H1 (cell line): ENCODE measurements at regions not wholly inside any gene's neighbourhood (a gene's known extent, or its start where the extent isn't known, plus 50 kb on each side); places are given as distances from the start of the nearest gene placed in this dataset.

Experiments
- CTCF ChIA-PET: fragments of 300-600 bp; sonication (Branson Sonifier 250); formaldehyde crosslinking; loops from one replicate; lab custom pipeline; 2021; ENCODE audit not compliant: partially characterized antibody; lab: Charles Lee
- POLR2A ChIA-PET: fragments of 300-600 bp; sonication (Branson Sonifier 250); formaldehyde crosslinking; loops from one replicate; lab custom pipeline; 2021; ENCODE audit warnings: inconsistent platforms; ENCODE audit not compliant: partially characterized antibody; lab: Charles Lee
- DNase-seq, 2 experiments: peaks; one replicate each; pipeline versions ENCODE4 v3.0.0 to v3.0.0-alpha.2; 2010 to 2022; ENCODE audit warnings: low spot score in 2 of 2, low read depth in 1 of 2, mixed read lengths in 1 of 2
- FAIRE-seq: peaks from 2 replicates; lab custom pipeline; 2011; peaks lifted over from hg19 to GRCh38; lab: Jason Lieb, UNC
- H2AFZ ChIP-seq: 2 replicates; pipeline ENCODE4 v1.8.1; 2012; ENCODE audit warnings: low read length, inconsistent platforms
- H2AK5ac ChIP-seq: 2 replicates; pipeline ENCODE4 v1.6.1; 2013; ENCODE audit warnings: low read depth, low read length
- H2BK120ac ChIP-seq: replicated peaks from 2 replicates; pipeline ENCODE3; 2013; ENCODE audit warnings: low read depth, low read length, inconsistent platforms
- H2BK12ac ChIP-seq: 2 replicates; pipeline ENCODE4 v1.6.1; 2013; ENCODE audit warnings: low read depth, low read length
- H2BK15ac ChIP-seq: 2 replicates; pipeline ENCODE4 v1.6.1; 2013; ENCODE audit warnings: low read length
- H2BK20ac ChIP-seq: 2 replicates; pipeline ENCODE4 v1.6.1; 2013; ENCODE audit warnings: low read length
- H2BK5ac ChIP-seq: 2 replicates; pipeline ENCODE4 v1.6.1; 2013; ENCODE audit warnings: low read depth, low read length
- H3K14ac ChIP-seq: 2 replicates; pipeline ENCODE4 v1.6.1; 2013; ENCODE audit warnings: inconsistent platforms; ENCODE audit not compliant: insufficient read length
- H3K18ac ChIP-seq: 2 replicates; pipeline ENCODE4 v1.6.1; 2013; ENCODE audit warnings: low read length; ENCODE audit errors: extremely low read depth
- H3K23ac ChIP-seq: 2 replicates; pipeline ENCODE4 v1.6.1; 2013; ENCODE audit warnings: inconsistent platforms; ENCODE audit not compliant: insufficient read length
- H3K23me2 ChIP-seq: 2 replicates; pipeline ENCODE4 v1.6.1; 2013; ENCODE audit warnings: low read depth, low read length
- H3K27ac ChIP-seq: 2 replicates; pipeline ENCODE4 v1.6.1; 2011; ENCODE audit warnings: low read depth, low read length, inconsistent platforms
- H3K27me3 ChIP-seq, 4 experiments: replicated peaks in 1 of 4; 1 replicate in 1 of 4; 2 replicates in 3 of 4; pipeline versions ENCODE4 v1.6.1 to v1.8.1; 2011 to 2013; ENCODE audit warnings: low read length in 3 of 4, mild to moderate bottlenecking in 3 of 4, inconsistent platforms in 2 of 4, mixed read lengths in 2 of 4, moderate library complexity in 1 of 4; ENCODE audit not compliant: control insufficient read depth in 3 of 4, insufficient read depth in 3 of 4; ENCODE audit errors: extremely low read depth in 1 of 4
- H3K36me3 ChIP-seq, 4 experiments: 2 replicates each; pipeline versions ENCODE4 v1.6.1 to v1.8.1; 2011 to 2013; ENCODE audit warnings: mild to moderate bottlenecking in 4 of 4, low read length in 3 of 4, moderate library complexity in 2 of 4, control low read depth in 1 of 4, inconsistent platforms in 1 of 4; ENCODE audit not compliant: insufficient read depth in 4 of 4, control insufficient read depth in 2 of 4
- H3K4ac ChIP-seq: replicated peaks from 2 replicates; pipeline ENCODE3; 2013; ENCODE audit warnings: low read length, low read depth, mixed read lengths, inconsistent platforms; ENCODE audit not compliant: insufficient read length
- H3K4me1 ChIP-seq, 4 experiments: replicated peaks in 1 of 4; 1 replicate in 1 of 4; 2 replicates in 3 of 4; pipeline versions ENCODE4 v1.6.1 to v1.8.1; 2011 to 2013; ENCODE audit warnings: low read length in 3 of 4, inconsistent platforms in 2 of 4, mixed read lengths in 1 of 4; ENCODE audit not compliant: insufficient read depth in 4 of 4, control insufficient read depth in 3 of 4
- H3K4me2 ChIP-seq, 2 experiments: 2 replicates each; pipeline versions ENCODE4 v1.6.1 to v1.8.1; 2011 to 2013; ENCODE audit warnings: low read depth in 2 of 2, low read length in 2 of 2, control low read depth in 1 of 2, inconsistent platforms in 1 of 2, mild to moderate bottlenecking in 1 of 2; ENCODE audit not compliant: insufficient read depth in 1 of 2
- H3K4me3 ChIP-seq, 4 experiments: fragments of 200-600, 300-600 bp in 1 of 4; sonication (generic), shearing (Covaris generic), sonication (Bioruptor Twin) in 1 of 4; 2 replicates each; pipeline versions ENCODE4 v1.5.1 to v1.8.1; 2011 to 2016; ENCODE audit warnings: low read length in 4 of 4, low read depth in 3 of 4, control low read depth in 2 of 4, inconsistent platforms in 2 of 4, mild to moderate bottlenecking in 2 of 4, mixed read lengths in 1 of 4, moderate library complexity in 1 of 4; ENCODE audit not compliant: insufficient read depth in 2 of 4; ENCODE audit errors: extremely low read depth in 1 of 4
- H3K56ac ChIP-seq: replicated peaks from 2 replicates; pipeline ENCODE3; 2013; ENCODE audit warnings: low read depth, mild to moderate bottlenecking, mixed read lengths, low read length, inconsistent platforms; ENCODE audit not compliant: insufficient read length
- H3K79me1 ChIP-seq: 2 replicates; pipeline ENCODE4 v1.6.1; 2013; ENCODE audit warnings: low read depth, low read length, control low read depth
- H3K79me2 ChIP-seq, 2 experiments: 2 replicates each; pipeline versions ENCODE4 v1.6.1 to v1.8.1; 2012 to 2013; ENCODE audit warnings: low read length in 2 of 2, mild to moderate bottlenecking in 2 of 2, inconsistent platforms in 1 of 2; ENCODE audit not compliant: insufficient read depth in 2 of 2, control insufficient read depth in 1 of 2
- H3K9ac ChIP-seq, 4 experiments: replicated peaks in 1 of 4; 1 replicate in 1 of 4; 2 replicates in 3 of 4; pipeline versions ENCODE4 v1.6.1 to v1.8.1; 2011 to 2013; ENCODE audit warnings: low read depth in 3 of 4, low read length in 3 of 4, control low read depth in 2 of 4, mild to moderate bottlenecking in 2 of 4, moderate library complexity in 2 of 4, inconsistent platforms in 1 of 4; ENCODE audit errors: extremely low read depth in 1 of 4
- H3K9me3 ChIP-seq, 2 experiments: 2 replicates each; pipeline versions ENCODE4 v1.6.1 to v1.8.1; 2012 to 2013; ENCODE audit warnings: mild to moderate bottlenecking in 2 of 2, moderate library complexity in 2 of 2, control low read depth in 1 of 2, inconsistent platforms in 1 of 2, low read depth in 1 of 2, low read length in 1 of 2, mixed read lengths in 1 of 2; ENCODE audit not compliant: insufficient read depth in 2 of 2
- H4K20me1 ChIP-seq, 2 experiments: replicated peaks in 1 of 2; 2 replicates each; pipeline versions ENCODE3 to v1.8.1; 2011 to 2013; ENCODE audit warnings: inconsistent platforms in 2 of 2, low read length in 2 of 2, mild to moderate bottlenecking in 1 of 2; ENCODE audit not compliant: insufficient read depth in 2 of 2, control insufficient read depth in 1 of 2
- H4K5ac ChIP-seq: 2 replicates; pipeline ENCODE4 v1.6.1; 2013; ENCODE audit warnings: low read length, low read depth, mixed read lengths, inconsistent platforms; ENCODE audit not compliant: insufficient read length
- H4K8ac ChIP-seq: 2 replicates; pipeline ENCODE4 v1.8.0; 2013; ENCODE audit warnings: mild to moderate bottlenecking, moderate library complexity, low read length, inconsistent platforms; ENCODE audit not compliant: insufficient read depth; ENCODE audit errors: extremely low read depth
- H4K91ac ChIP-seq: replicated peaks from 2 replicates; pipeline ENCODE3; 2013; ENCODE audit warnings: low read length, mixed read lengths, inconsistent platforms; ENCODE audit not compliant: insufficient read length
- CEBPB ChIP-seq: IDR thresholded peaks from 2 replicates; pipeline ENCODE4 v1.6.1; 2012; ENCODE audit warnings: low read depth, low read length
- CHD2 ChIP-seq: IDR thresholded peaks from 2 replicates; pipeline ENCODE4 v1.6.1; 2012; ENCODE audit warnings: low read length, improper control_type of control experiment
- EP300 ChIP-seq, 2 experiments: IDR thresholded peaks; 1 replicate in 1 of 2; 2 replicates in 1 of 2; pipeline ENCODE4 v1.6.1; 2011 to 2012; ENCODE audit warnings: low read depth in 2 of 2, low read length in 2 of 2, mild to moderate bottlenecking in 2 of 2, borderline replicate concordance in 1 of 2, inconsistent platforms in 1 of 2, moderate library complexity in 1 of 2
- GABPA ChIP-seq: IDR thresholded peaks from 2 replicates; pipeline ENCODE4 v1.6.1; 2011; ENCODE audit warnings: mild to moderate bottlenecking, low read length, moderate library complexity, borderline replicate concordance; ENCODE audit not compliant: insufficient read depth
- GTF2F1 ChIP-seq: IDR thresholded peaks from 2 replicates; pipeline ENCODE4 v1.6.1; 2012; ENCODE audit warnings: low read depth, low read length, improper control_type of control experiment, borderline replicate concordance
- HDAC6 ChIP-seq: IDR thresholded peaks from one replicate; pipeline ENCODE4 v1.7.1; 2012; ENCODE audit warnings: low read depth, mild to moderate bottlenecking, inconsistent platforms, low read length, moderate library complexity
- JUN ChIP-seq: IDR thresholded peaks from 2 replicates; pipeline ENCODE4 v1.6.1; 2011; ENCODE audit warnings: low read depth, mild to moderate bottlenecking, improper control_type of control experiment, low read length
- KDM4A ChIP-seq: IDR thresholded peaks from one replicate; pipeline ENCODE4 v1.7.1; 2012; ENCODE audit warnings: low read depth, mild to moderate bottlenecking, moderate library complexity, low read length, inconsistent platforms; ENCODE audit not compliant: severe bottlenecking
- POLR2A ChIP-seq, 2 experiments: IDR thresholded peaks; 1 replicate in 1 of 2; 2 replicates in 1 of 2; pipeline ENCODE4 v1.6.1; 2011; ENCODE audit warnings: low read depth in 2 of 2, low read length in 2 of 2, mild to moderate bottlenecking in 2 of 2; ENCODE audit errors: control extremely low read depth in 1 of 2
- POLR2AphosphoS5 ChIP-seq: IDR thresholded peaks from 2 replicates; pipeline ENCODE4 v1.6.1; 2011; ENCODE audit warnings: low read depth, low read length
- SAP30 ChIP-seq: fragments of 300-600 bp; sonication (generic); IDR thresholded peaks from 2 replicates; pipeline ENCODE4 v1.7.1; 2012; ENCODE audit warnings: low read length, moderate library complexity, mild to moderate bottlenecking, inconsistent platforms; ENCODE audit not compliant: insufficient read depth, insufficient replicate concordance
- SP4 ChIP-seq: IDR thresholded peaks from 2 replicates; pipeline ENCODE4 v1.6.1; 2012; ENCODE audit warnings: low read length, inconsistent platforms
- SRF ChIP-seq: IDR thresholded peaks from 2 replicates; pipeline ENCODE4 v1.6.1; 2011; ENCODE audit warnings: mild to moderate bottlenecking, low read depth, low read length, moderate library complexity
- TBP ChIP-seq: IDR thresholded peaks from 2 replicates; pipeline ENCODE4 v1.6.1; 2011; ENCODE audit warnings: low read depth, low read length, improper control_type of control experiment
- WGBS, 2 experiments: shearing (Covaris generic) in 1 of 2; methylation state at CpG; one replicate each; pipeline versions ENCODE4 v1.1.6 to v1.1.7; 2013 to 2015; ENCODE audit warnings: low lambda C conversion rate in 2 of 2, mixed read lengths in 2 of 2, inconsistent platforms in 1 of 2, low coverage in 1 of 2, missing lambda C conversion rate in 1 of 2; ENCODE audit not compliant: insufficient replicate concordance in 2 of 2, insufficient coverage in 1 of 2, insufficient read length in 1 of 2; ENCODE audit errors: extremely low coverage in 1 of 2, missing lambda C conversion rate in 1 of 2; 5-methylcytosine and 5-hydroxymethylcytosine counted together
- TF ChIP-seq, protein P1 (sequence below): IDR thresholded peaks from 2 replicates; pipeline ENCODE4 v1.6.1; 2012; ENCODE audit warnings: inconsistent platforms

DNA sequence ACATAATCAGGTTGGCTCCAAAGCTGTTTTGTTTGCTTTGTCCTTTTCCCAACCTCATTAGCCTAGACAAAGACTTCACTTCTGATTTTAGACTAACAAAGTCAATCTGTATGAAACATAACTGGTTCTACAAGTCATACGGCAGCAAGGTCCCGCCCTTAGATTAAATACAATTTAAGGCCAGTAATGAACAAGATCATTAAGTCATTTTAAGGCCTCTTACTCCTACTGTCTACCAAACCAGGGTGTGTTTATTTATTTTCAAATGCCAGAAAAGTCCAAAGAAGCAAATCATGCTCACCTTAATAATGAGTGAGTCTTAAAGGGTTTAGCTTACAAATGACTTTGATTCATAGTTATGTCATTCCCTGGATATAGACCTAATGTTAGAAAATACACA lies 148.4 kb upstream of the ACVR2A start:
- Histone ChIP-seq H3K18ac (no peak overlapping the region), H3K23me2 (no peaks in the 10 kb centered on the region), H3K4me2 (no peak overlapping the region), H4K5ac (no peak overlapping the region), H2BK120ac (no peak overlapping the region), H3K56ac (no peak overlapping the region), H3K4me3 (no peak overlapping the region), H3K79me1 (no peaks in the 10 kb centered on the region), H3K4ac (no peak overlapping the region), H3K9ac (no peak overlapping the region), H3K36me3 (no peaks in the 10 kb centered on the region), H2BK5ac (no peak overlapping the region), H3K27me3 (no peaks in the 10 kb centered on the region), H3K27ac (no peak overlapping the region), H2BK20ac (no peak overlapping the region), H3K4me1 (peaks cover 0 to 2% (median 0%) of the 10 kb centered on the region in 4 experiments; a peak in 1 of 7 replicates), H2BK15ac (no peak overlapping the region), H4K91ac (no peak overlapping the region), H3K9me3 (no peaks in the 10 kb centered on the region; a peak in 1 of 4 replicates), H3K23ac (no peak overlapping the region), H4K20me1 (no peaks in the 10 kb centered on the region), H2AFZ (no peak overlapping the region), H4K8ac (no peak overlapping the region), H3K79me2 (no peaks in the 10 kb centered on the region), H2AK5ac (no peak overlapping the region), H3K14ac (no peak overlapping the region), H2BK12ac (no peak overlapping the region)
- TF ChIP-seq EP300 (IDR thresholded peaks at IDR 0.05; ENCODE audit: borderline replicate concordance in 1 of 2, low read depth in 2 of 2, low read length in 2 of 2): no peak
- TF ChIP-seq POLR2AphosphoS5: no peak
- TF ChIP-seq GABPA: no peak
- TF ChIP-seq, protein P1, sequence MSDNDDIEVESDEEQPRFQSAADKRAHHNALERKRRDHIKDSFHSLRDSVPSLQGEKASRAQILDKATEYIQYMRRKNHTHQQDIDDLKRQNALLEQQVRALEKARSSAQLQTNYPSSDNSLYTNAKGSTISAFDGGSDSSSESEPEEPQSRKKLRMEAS: no peak
- TF ChIP-seq KDM4A: no peak
- TF ChIP-seq CEBPB: no peak
- TF ChIP-seq GTF2F1: no peak
- TF ChIP-seq HDAC6: no peak
- no peak for TF ChIP-seq POLR2A (IDR thresholded peaks at IDR 0.05; ENCODE audit: control extremely low read depth in 1 of 2, low read depth in 2 of 2, low read length in 2 of 2)
- no peak for TF ChIP-seq SAP30
- no peak for TF ChIP-seq SRF
- no peak for TF ChIP-seq SP4
- no peak for TF ChIP-seq CHD2
- no peak for TF ChIP-seq JUN
- TF ChIP-seq TBP: no peak
- FAIRE-seq: no peak
- POLR2A ChIA-PET: no interaction called here
- 91% methylated on average over 2 of the region's 2 CpGs; no CpG with 5 or more reads in 1 of the 2 experiments for WGBS, 2 experiments
- CTCF ChIA-PET: interaction anchor here (0.5 kb wide), 1 partner anchor 660 kb away, joined by 3 read pairs; no protein-coding TSS in a partner anchor
- DNase-seq: no peak
